C1 segment of cervical spinal cord (tissue), 14 donors: ENCODE measurements at regions not wholly inside any gene's neighbourhood (a gene's known extent, or its start where the extent isn't known, plus 50 kb on each side); places are given as distances from the start of the nearest gene placed in this dataset.
"Not testable (repeated sequence)": the region's sequence is repeated elsewhere in the genome, so short reads cannot be mapped to it uniquely, and the experiment has no call there.

Experiments
- DNase-seq, 14 donors: peaks; one replicate each; lab custom pipeline; 2025; lab: John Stamatoyannopoulos, UW

DNA sequence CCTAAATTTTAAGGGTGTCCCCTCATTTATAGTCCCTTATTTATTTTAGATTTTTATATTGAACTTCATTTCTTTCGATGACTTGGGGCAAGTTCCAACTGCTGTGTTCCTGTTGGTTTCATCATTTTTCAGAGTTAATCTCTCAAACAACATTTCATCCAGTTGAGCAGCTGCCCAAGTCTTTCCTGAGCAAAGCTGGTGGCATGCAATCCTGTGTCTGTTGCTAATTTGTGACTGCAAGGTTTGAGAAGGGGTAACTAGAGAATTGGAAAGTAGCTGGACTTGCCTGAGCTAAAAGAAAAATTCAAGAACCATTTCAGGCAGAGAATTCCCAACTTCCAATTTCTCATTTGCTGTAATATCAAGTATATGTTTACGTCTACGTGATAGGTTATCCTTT lies 881.5 kb upstream of the SLC35B3 start:
- no peak for DNase-seq

DNA sequence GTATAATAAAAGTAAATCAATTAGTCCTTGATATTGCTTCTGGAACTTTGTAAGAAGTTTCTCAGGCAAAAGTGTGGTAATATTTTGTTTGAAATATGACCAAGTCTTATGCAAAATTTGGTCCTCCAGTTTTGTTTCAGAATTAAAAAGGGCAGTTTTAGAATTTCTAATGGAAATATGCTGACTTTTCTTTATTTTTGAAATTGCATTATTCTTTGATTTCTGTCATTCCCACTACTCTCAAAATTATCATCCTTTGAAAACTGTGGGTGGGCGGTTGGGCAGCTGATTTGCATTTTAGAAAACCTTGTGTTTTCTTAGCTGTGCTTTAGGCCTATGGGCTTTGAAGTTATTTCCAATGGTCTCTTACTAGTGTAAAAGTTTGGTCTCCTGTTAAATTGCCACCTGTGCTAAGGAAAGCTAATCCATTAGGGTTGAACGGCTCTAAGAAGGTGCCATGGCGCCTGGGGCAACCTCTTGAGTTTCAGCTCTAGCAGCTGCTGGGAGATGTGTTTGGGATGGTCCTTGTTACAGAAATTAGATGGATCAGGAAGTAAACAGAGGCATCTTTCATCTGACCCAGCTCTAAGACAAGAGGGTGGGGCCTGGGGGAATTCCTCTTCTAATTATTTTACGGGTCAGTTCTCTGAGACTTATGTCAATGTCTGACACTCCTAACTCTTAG lies 880.8 kb upstream of the SLC35B3 start:
- no peak for DNase-seq

DNA sequence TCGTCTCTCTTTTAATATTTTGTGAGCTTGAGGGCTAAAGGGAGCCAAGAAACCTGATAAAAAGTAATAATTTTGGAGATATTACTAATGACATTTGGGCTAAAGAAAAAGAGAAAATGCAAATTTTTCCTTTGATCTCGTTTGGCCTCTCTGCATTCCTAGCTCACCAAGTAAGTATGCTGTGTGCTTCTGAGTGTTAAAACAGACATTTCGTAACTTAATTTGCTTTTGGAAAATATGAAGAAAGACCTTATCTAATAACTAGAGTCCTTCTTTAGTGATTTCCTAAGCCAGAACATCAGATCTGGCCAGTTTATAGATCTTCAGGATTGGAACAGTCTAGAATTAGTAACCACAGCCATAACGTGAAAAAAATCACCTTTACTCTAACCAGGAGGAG lies 872.9 kb upstream of the SLC35B3 start:
- DNase-seq: no peak

DNA sequence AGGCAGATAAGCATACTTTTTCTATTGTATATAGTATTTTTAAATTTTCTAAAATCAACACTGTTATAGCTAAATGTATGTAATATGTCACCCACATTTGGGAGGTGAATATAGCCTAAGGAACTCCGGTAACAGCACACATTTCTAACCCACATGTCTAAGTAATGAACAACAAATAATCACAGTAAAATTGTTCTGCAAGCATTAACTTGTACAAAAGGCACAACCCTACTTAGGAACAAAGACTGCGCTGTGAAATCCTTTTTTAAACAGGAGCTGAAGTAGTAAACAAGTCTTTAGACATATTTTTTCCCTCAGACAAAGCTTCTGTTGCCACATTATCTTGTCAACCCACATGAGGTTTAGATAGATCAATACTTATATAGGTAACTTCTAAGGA lies 872.4 kb upstream of the SLC35B3 start:
- DNase-seq: no peak

DNA sequence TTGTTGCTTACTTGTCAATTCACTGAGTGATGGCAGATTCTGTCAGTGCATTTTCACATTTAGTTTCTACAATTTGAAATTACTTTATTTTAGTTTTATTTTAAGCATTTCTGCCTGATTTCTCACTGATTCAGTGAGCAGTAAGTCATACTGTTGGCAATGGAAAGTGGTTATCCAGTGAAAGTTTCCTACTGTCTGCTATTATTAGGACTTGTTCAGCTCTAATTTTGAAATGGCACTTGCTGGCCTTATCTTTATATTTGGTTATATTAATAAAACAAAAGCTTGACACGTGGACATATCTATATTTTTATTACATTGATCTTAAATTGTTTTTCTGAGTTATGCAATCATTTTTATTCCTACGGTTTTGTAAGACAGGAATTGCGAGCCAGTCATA lies 871.8 kb upstream of the SLC35B3 start:
- DNase-seq: no peak

DNA sequence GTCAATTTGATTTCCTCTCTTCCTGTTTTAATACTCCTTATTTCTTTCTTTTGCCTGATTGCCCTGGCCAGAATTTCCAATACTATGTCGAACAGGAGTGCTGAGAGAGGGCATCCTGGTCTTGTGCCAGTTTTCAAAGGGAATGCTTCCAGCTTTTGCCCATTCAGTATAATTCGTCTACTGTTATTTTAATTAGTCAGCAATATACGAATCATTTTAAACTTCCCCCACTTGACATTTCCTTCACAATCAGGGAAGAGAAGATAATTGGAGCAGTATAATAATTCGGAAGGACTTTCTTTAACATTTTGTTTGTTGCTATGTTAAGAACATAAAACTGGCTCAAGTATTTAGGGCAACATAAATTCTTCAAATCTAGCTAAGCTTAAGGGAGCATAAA lies 860.3 kb upstream of the SLC35B3 start:
- no peak for DNase-seq

DNA sequence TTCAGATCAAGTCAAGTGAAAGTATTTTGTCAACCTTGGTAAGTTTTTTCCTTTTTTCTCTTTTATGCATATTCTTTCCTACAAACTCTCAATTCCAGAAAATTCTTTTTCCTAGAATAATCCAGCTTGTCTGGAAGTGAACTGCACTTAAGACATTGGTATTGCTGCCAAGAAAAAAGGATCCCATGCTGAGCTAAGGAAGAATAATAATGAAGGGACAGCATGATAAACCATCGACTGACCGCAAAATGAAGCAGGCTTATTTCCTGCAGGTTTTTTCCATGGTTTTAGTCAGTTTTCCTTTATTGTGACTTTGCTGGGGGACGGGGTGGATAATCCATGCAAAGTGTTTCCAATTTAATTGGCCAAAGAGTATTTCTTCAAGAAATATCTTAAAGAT lies 857.6 kb upstream of the SLC35B3 start:
- no peak for DNase-seq

DNA sequence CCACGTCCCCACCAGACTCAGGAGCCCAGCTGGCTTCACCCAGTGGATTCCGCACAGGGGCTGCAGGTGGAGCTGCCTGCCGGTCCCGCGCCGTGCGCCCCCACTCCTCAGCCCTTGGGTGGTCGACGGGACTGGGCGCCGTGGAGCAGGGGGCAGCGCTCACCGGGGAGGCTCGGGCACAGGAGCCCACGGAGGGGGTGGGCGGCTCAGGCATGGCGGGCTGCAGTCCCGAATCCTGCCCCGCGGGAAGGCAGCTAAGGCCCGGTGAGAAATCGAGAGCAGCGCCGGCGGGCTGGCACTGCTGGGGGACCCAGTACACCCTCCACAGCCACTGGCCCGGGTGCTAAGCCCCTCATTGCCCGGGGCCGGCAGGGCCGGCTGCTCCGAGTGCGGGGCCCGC lies 855.0 kb upstream of the SLC35B3 start:
- DNase-seq: not testable (repeated sequence)

DNA sequence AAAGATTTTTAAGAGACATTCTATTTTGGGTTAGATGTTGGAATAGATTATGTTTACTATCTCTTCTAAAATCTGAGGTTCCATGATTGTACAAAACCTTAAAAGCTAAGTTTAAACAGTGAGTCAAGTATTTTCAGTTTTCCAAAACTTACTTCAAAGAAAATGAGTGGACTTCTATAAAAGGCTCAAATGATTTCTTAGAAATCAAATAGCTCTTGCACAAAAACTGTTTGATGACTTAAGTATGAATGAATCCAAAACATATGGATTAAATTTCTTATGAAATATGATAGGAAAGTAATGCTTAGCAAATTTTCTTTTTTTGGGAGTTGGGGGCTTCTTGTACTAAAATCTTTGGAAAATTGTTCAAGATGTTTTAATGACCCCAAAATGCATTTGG lies 837.3 kb upstream of the SLC35B3 start:
- no peak for DNase-seq

DNA sequence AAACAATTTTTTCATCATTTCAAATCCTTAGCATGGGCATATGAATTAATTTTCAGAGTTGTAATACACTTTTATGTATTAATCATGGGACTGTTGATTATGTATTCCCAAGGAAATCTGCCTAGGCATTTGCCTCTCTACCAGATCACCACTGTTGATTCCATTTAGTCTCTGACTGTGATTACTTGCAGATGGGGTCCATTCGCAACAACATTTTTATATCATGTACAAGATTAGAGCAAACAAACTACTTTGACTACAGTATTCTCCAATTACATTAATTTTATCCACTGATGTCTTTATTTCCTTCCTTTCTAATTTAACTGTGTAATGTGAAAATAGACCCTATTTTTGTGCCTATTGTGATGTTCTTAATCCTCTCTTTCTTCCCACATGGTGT lies 831.4 kb upstream of the SLC35B3 start:
- DNase-seq: no peak

DNA sequence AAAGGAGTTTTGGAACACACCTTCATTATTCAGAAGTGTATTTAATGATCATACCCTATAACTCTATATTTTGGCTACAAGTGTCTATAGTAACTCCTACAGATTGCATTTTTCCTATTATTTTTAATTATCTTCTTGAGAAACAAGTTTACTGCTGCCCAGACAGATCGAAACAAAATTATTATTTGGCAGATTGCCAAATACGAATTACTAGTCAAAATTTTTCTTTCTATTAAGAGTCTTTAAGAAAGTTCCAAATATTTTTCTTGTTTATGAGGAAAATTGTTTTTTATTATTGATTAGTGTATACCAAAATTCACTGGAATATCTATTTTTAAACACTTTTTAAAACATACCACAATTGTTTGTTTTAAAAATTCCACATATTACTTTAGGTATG lies 821.9 kb upstream of the SLC35B3 start:
- DNase-seq: no peak

DNA sequence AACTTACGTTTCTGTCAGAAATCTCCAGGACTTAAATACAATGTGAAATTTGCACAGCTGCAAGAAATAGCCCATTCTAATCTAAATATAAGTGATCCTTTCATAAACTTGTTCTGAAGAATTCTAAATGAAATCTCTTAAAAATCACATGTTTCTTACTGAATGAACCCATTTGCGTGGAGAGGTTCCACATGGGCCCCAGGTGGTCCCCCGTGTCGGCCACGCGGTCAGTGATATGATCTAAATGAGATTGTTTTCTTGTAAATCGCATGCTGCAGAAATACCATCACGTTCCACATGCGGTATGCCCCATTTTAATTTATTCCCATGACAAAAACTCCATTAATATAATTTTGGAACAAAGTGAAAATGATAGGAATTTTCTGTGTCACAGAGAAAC lies 818.9 kb upstream of the SLC35B3 start:
- DNase-seq: no peak

DNA sequence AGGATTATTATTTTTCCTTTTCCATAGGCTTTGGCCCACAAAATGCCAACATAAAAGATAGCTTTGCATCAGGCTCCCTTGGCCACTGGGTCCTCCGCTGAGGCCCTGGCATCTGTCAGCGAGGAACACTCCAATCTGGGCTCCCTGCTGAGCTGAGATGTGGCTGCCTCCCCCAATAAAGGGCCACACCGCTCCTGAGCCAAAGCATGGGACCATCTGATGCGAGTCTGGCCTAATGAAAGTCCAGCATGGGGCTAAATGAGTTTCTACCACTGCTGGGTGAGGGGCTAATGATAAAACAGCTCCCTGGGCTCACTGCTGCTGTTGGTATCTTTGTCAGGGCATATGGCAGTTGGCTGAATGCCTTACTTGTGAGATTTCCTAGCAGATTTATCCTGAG lies 817.5 kb upstream of the SLC35B3 start:
- DNase-seq: no peak

DNA sequence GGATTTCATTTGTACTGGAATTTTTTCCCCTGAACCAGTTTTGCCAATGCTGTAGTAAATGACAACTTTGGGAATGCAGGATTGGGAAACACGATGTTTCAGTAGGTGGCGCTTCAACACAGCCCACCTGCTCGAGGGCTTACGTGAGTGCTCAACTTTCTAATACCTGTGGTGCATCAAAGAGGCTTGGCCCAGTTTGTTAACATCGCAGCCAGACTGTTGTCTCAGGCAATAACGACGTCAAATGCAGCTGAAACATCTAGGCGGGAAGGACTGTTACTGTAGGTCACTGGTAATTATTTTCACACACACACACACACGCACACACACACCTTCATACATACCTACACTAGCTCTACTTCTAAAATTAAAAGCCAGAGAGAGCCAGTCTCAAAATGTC lies 815.5 kb upstream of the SLC35B3 start:
- DNase-seq: peak in 2 of 14 donors; percentile 1 to 3

DNA sequence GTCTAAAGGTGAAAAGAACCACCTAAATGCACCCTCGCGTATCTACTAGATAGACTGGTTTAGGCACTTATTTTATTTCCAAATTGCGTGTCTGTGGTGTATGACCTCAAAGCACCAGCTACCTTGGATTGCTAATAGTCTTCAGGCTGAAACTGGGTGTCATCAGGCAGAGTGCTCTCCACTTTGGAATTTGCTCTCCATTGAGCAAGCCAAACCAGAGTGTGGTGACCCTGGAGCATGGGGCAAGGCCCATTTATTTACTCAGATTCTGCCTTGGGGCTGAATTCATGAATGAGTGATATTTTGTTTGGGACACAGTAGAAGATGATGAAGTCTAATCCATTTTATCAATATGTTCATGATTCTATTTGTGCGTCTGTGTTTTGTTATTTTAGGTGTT lies 812.8 kb upstream of the SLC35B3 start:
- no peak for DNase-seq

DNA sequence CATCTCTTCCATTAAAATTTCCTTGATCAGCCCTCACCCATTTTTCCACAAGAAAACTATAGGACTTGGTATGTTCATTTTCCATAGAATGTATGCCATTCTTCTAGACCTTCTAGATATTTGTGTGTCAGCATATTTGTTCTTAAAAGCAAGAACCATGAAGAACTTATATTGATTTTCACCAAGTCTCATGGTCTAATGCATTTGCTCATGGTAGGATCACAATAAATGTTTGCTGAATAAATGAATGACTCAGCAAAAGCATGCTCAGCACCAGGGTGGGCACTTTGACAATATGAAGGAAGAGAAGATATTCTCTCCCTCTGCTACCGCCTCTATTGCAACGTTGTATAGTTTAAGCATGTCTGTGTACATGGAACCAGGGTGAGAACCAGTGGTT lies 805.5 kb upstream of the SLC35B3 start:
- no peak for DNase-seq

DNA sequence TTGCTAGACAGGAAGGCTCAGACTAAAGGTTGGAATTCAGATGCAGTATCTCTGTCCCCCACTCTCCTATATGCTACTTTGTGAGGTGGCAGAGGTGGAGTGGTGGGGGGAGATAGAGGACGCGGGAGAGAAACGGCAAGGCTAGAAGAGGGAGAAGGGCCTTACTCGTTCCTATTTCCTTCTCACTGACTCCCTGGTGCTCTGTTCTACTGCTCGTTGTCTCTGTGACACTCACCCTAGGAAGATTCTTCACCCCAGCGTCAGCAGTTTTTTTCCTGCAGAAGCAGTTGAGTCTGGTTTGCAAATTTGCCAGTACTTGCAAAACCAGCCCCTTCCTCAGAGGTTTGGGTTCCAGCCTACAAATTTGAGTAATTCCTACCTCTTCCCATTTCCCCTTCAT lies 801.1 kb upstream of the SLC35B3 start:
- no peak for DNase-seq

DNA sequence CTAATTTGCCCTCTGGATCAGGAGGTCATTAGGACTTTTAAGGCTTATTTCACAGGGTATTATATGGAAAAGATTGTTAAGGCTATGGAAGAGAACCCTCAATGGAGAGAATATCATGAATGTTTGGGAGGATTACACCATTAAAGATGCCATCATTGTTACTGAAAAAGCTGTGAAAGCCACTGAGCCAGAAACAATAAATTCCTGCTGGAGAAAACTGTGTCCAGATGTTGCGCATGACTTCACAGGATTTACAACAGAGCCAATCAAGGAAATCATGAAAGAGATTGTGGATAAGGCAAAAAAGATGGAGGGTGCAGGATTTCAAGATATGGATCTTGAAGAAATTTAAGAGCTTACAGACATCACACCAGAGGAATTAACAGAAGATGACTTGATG lies 798.3 kb upstream of the SLC35B3 start:
- DNase-seq: no peak

DNA sequence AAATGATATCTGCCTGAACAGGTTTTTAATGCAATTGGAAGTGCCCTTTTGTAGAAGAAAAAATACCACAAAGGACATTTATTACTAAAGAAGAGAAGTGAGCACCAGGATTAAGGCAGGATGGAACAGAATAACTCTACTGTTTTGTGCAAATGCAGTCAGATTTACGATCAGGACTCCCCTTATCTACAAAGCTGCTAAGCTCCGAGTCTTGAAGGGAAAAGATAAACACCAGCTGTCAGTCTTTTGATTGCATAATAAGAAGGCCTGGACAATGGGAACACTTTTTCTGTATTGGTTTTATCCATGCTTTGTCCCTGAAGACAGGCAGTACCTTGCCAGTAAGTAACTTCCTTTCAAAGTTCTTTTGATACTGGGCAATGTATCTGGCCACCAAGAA lies 797.9 kb upstream of the SLC35B3 start:
- no peak for DNase-seq

DNA sequence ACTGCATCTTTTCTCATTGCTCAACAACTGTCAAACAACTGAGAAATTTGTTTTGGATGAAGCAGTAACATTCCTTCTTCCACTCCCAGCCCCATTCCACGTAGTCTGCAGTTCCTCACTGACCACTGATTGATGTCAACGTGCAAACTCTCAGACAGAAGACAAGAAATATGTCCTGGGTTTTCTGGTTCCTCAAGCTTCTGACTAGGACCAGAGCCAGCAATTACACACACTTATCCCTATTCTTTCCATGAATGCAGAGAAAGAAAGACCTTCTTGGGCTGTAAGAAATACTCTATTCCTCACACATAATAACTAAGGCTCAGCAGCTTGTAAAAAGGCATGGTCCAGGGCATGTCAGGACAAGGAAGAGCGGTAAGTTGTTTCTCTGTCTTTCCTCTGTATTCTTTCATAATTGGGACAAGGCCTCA lies 790.1 kb upstream of the SLC35B3 start:
- DNase-seq: no peak

DNA sequence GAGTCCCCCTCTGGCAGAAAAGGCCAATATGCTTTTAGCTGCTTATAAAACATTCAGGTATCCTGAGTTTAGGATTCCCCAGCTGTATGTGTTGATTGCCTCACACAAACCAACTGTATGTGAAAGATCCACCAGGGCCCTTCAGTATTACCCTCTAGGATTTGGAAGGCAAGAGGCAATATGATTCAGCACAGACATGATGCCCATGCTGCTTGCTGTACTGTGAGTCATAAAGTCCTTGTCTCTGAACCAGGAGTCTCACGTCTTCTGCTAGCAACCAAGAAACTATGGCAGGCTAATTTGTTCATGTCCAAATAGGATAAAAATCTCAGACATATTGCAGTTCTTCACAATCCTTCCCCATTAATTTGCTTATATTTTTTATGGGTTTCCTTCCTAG lies 789.2 kb upstream of the SLC35B3 start:
- no peak for DNase-seq

DNA sequence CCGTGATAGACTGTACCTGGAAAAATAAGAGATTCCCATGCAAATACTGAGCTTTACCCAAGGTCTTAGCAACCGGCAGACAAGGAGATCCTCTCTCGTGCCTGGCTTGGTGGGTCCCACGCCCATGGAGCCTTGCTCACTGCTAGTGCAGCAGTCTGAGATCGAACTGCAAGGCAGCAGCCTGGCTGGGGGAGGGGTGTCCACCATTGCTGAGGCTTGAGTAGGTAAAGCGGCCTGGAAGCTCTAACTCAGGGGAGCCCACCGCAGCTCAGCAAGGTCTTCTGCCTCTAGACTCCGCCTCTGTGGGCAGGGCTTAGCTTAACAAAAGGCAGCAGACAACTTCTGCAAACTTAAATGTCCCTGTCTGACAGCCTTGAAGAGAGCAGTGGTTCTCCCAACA lies 778.4 kb upstream of the SLC35B3 start:
- not testable (repeated sequence) for DNase-seq

DNA sequence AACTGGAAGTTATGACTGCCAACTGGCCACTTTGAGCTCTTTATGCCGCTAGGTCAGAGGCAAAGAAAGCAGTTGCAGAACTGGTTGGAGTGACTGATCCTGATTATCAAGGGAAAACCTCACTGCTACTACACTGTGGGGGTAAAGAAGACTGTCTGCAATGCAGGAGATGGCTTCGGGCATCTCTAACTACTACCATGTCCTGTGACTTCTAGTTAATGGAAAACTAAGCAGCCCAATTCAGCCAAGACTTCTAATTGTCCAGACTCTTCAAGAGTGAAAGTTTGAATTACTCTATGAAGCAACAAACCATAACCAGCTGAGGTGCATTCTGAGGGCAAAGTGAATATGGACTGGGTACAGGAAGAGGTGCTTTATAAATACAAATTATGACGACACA lies 773.6 kb upstream of the SLC35B3 start:
- DNase-seq: no peak

DNA sequence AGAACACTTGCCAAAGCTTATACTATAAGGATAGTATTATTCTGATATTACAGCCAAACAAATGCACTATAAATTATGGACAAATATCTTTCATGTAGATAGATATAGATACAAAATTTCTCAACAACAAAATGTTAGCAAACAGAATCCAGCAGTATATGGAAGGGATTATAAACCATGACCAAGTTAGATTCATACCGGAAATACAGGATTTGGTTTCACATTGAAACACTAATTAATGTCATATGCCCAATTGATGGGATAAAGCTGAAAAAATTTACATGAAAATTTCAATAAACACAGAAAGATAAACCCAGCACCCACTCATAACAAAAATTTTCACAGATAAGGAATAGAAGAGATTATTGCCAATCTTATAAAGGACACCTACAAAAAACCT lies 770.3 kb upstream of the SLC35B3 start:
- no peak for DNase-seq
